ENCODE measurements at regions not wholly inside any gene's neighbourhood (a gene's known extent, or its start where the extent isn't known, plus 50 kb on each side); places are given as distances from the start of the nearest gene placed in this dataset.

DNA sequence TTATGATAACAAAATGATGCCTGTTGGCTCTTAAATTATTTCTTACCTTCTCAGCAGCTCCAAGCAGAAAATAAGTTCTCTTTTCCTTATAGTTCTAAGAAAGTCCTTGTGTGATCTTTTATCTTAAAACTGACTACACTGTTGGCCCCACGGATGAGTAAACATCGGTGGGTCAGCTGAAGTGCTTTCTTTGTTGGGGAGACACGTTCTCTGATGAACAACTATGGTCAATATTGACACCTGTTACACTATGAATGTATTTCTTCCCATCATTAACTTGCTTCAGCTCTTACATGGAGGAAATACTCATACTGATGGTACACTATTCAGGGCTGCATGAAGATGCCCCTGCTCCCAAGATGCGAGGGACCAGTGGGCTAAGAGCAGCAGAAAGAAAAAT lies 110.8 kb upstream of the EEA1 start (continued):
- TF ChIP-seq CHD7 (IDR thresholded peaks at IDR 0.05; ENCODE audit: insufficient replicate concordance, low read length) (no peak), CBX8 (IDR thresholded peaks at IDR 0.05; ENCODE audit: borderline replicate concordance, low read depth, low read length) (no peak)

Data from H1 (cell line).